ENCODE measurements at regions not wholly inside any gene's neighbourhood (a gene's known extent, or its start where the extent isn't known, plus 50 kb on each side); places are given as distances from the start of the nearest gene placed in this dataset.

DNA sequence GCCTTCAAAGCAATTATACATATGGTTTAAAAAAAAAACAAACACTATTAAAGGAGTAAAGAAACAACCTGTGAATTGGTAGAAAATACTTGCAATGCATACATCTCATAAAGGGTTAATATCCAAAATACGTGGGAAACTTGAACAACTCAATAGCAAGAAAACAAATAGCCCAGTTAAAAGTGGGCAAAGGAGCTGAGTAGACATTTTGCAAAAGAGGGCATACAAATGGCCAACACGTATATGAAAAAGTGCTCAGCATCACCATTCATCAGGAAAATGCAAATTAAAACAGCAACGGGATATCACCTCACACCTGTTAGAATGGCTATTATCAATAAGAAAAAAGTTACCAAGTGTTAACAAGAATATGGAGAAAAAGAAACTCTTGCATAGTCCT lies 298.3 kb upstream of the RBMS1 start:
- TF ChIP-seq, protein P1, sequence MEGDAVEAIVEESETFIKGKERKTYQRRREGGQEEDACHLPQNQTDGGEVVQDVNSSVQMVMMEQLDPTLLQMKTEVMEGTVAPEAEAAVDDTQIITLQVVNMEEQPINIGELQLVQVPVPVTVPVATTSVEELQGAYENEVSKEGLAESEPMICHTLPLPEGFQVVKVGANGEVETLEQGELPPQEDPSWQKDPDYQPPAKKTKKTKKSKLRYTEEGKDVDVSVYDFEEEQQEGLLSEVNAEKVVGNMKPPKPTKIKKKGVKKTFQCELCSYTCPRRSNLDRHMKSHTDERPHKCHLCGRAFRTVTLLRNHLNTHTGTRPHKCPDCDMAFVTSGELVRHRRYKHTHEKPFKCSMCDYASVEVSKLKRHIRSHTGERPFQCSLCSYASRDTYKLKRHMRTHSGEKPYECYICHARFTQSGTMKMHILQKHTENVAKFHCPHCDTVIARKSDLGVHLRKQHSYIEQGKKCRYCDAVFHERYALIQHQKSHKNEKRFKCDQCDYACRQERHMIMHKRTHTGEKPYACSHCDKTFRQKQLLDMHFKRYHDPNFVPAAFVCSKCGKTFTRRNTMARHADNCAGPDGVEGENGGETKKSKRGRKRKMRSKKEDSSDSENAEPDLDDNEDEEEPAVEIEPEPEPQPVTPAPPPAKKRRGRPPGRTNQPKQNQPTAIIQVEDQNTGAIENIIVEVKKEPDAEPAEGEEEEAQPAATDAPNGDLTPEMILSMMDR (conservative IDR thresholded peaks at IDR 0.05): no peak
- no peak overlapping the region for H3K27ac ChIP-seq

DNA sequence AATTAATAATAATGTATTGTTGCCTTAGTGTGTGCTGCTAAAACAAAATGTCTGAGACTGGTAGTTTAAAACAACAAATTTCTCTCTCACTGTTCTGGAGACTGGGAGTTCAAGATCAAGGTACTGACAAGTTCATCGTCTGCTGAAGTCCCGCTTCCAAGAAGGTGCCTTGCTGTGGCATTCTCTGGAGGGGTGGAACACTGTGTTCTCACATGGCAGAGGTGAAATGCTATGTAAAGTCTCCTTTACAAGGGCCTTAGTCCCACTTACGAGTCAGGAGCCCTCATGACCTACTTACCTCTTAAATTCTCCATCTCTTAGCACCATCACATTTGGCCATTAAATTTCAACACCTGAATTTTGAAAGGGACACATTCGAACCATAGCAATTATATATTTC lies 299.2 kb upstream of the RBMS1 start:
- TF ChIP-seq, protein P1 (conservative IDR thresholded peaks at IDR 0.05): no peak
- H3K27ac ChIP-seq: peak overlapping the region; percentile 35

DNA sequence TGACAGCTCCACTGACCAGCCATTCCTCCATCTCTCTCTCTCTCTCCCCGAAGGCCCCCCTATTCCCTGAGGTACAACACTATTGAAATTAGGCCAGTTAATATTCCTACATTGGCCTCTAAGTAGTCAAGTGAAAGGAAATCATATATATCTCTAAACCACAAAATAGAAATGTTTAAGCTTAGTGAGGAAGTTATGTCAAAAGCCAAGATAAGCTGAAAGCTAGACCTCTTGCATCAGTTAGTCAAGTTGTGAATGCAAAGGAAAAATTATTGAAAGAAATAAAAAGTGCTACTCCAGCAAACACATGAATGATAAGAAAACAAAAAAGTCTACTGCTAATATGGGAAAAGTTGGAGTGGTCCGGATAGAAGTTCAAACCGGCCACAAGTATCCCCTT lies 301.3 kb upstream of the RBMS1 start:
- TF ChIP-seq, protein P1 (conservative IDR thresholded peaks at IDR 0.05): no peak
- no peak overlapping the region for H3K27ac ChIP-seq

DNA sequence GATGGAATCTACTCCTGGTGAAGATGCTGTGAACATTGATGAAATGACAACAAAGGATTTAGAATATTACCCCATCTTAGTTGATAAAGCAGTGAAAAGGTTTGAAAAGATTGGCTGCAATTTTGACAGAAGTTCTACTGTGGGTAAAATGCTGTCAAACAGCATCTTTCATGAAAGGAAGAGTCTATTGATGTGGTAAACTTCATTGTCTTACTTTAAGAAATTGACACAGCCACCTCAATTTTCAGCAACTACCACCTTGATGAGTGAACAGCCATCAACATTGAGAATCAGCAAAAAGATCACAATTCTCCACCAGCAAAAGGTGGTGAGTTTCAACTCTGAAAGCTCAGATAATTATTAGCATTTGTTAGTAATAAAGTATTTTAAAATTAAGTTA lies 310.3 kb upstream of the RBMS1 start:
- TF ChIP-seq, protein P1 (conservative IDR thresholded peaks at IDR 0.05): no peak
- H3K27ac ChIP-seq: no peak overlapping the region

DNA sequence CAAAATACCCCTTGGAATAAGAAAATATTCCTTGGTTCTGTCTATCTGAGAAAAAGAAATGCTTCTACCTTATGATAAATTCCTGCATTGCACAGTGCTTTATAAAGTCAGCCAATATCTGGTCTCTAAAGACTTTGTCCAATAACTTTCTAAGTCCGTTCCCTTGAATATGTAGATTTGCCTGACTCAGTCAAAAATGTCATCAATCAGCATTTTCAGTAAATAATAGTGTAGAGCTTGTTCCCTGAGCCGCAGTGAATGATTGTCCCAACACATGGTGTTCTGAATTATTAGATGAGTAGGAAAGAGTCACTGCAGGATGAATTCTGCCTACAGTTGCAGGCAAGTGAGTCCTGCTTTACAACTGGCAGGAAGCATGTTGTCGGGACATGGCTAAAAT lies 316.8 kb upstream of the RBMS1 start:
- H3K27ac ChIP-seq: no peak overlapping the region
- TF ChIP-seq, protein P1 (conservative IDR thresholded peaks at IDR 0.05): no peak

DNA sequence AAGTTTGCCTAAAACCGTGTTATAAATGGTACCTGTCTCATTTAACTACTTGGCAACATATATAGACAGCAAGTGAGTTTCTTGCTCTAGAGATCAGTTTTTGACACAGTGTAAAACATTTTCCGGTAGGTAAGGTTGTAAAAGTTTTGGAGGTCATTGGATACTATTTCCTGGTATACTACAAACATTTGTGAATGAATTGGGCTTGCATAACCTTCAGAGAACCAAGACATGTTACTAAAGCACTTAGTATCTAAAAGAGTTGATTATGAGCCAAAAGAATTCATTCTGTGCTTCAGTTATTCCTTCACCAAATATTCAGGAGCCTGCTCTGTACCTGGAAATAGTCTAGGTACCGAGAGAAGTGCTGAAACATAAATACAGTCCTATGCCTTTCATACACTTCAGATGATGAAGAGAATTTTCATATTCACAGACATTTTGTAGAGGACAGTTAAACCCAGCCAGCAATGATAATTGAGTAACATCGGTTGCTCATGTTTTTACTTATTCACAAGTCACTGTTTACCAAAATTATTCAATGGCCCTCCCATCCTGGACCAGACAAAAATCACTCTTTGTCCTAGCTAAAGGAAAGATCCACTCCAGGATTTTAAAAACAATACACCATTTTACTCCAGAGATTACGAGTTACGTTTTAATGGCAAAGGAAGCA lies 319.4 kb upstream of the RBMS1 start:
- TF ChIP-seq, protein P1 (conservative IDR thresholded peaks at IDR 0.05): no peak
- no peak overlapping the region for H3K27ac ChIP-seq

DNA sequence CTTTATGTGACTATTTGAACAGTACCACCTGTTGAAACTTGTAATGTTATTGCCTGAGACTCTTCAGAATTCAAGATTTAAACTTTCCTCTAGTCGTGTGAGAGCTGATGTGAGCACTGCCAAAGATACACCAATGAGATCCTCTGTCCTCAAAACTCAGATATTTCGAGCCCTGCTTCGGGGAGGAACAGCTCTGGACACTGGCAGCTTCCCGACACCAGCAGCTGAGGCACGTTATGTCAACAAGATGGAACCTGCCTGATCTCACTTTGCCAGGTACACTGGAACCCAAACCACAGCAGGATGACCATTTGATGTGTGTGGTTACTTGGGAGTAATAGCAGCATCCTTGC lies 319.9 kb upstream of the RBMS1 start:
- TF ChIP-seq, protein P1 (conservative IDR thresholded peaks at IDR 0.05): no peak
- H3K27ac ChIP-seq: no peak overlapping the region
